ENCODE measurements at regions not wholly inside any gene's neighbourhood (a gene's known extent, or its start where the extent isn't known, plus 50 kb on each side); places are given as distances from the start of the nearest gene placed in this dataset.

GRCh38 chr11:133733631-133734030 is 111.7 kb downstream of the SPATA19 start:
- no peaks in the 10 kb centered on the region for H3K4me1 Mint-ChIP-seq (ENCODE audit: unreplicated experiment)
- peaks cover 3% of the 10 kb centered on the region for H3K27me3 Mint-ChIP-seq
- H3K36me3 Mint-ChIP-seq, result no peaks in the 10 kb centered on the region
- TF ChIP-seq CTCF (conservative IDR thresholded peaks at IDR 0.05), result no peak
- H3K27ac Mint-ChIP-seq, result no peak overlapping the region
- no peak for DNase-seq (ENCODE audit: extremely low spot score, unreplicated experiment)
- peaks cover 7% of the 10 kb centered on the region for H3K9me3 Mint-ChIP-seq
- H3K4me3 Mint-ChIP-seq, result no peak overlapping the region

- H3K9me3 Mint-ChIP-seq, result peaks cover 7% of the 10 kb centered on the region
- no peak for TF ChIP-seq CTCF (conservative IDR thresholded peaks at IDR 0.05)
- H3K36me3 Mint-ChIP-seq, result no peaks in the 10 kb centered on the region
- no peak for DNase-seq (ENCODE audit: extremely low spot score, unreplicated experiment)
- H3K27ac Mint-ChIP-seq, result no peak overlapping the region
- H3K27me3 Mint-ChIP-seq, result peaks cover 3% of the 10 kb centered on the region
- H3K4me1 Mint-ChIP-seq (ENCODE audit: unreplicated experiment), result no peaks in the 10 kb centered on the region
- H3K4me3 Mint-ChIP-seq, result no peak overlapping the region
Measured at GRCh38 chr11:133732109-133732674, 113.1 kb downstream of the SPATA19 start.

- H3K4me3 Mint-ChIP-seq, result no peak overlapping the region
- H3K27ac Mint-ChIP-seq, result no peak overlapping the region
- no peak for TF ChIP-seq CTCF (conservative IDR thresholded peaks at IDR 0.05)
- no peak for DNase-seq (ENCODE audit: extremely low spot score, unreplicated experiment)
- no peaks in the 10 kb centered on the region for H3K4me1 Mint-ChIP-seq (ENCODE audit: unreplicated experiment)
- H3K9me3 Mint-ChIP-seq, result no peaks in the 10 kb centered on the region
- peaks cover 8% of the 10 kb centered on the region for H3K27me3 Mint-ChIP-seq
- no peaks in the 10 kb centered on the region for H3K36me3 Mint-ChIP-seq
Measured at GRCh38 chr11:133727774-133728173, 117.5 kb downstream of the SPATA19 start.

- H3K27me3 Mint-ChIP-seq, result peaks cover 6% of the 10 kb centered on the region
- TF ChIP-seq CTCF (conservative IDR thresholded peaks at IDR 0.05), result no peak
- H3K9me3 Mint-ChIP-seq, result no peaks in the 10 kb centered on the region
- H3K36me3 Mint-ChIP-seq, result no peaks in the 10 kb centered on the region
- no peak for DNase-seq (ENCODE audit: extremely low spot score, unreplicated experiment)
- no peak overlapping the region for H3K27ac Mint-ChIP-seq
- H3K4me3 Mint-ChIP-seq, result no peak overlapping the region
- H3K4me1 Mint-ChIP-seq (ENCODE audit: unreplicated experiment), result no peaks in the 10 kb centered on the region
Measured at GRCh38 chr11:133726542-133726941, 118.8 kb downstream of the SPATA19 start.

GRCh38 chr11:133724116-133724515 is 121.2 kb downstream of the SPATA19 start:
- Mint-ChIP-seq H3K9me3 (no peaks in the 10 kb centered on the region), H3K4me3 (no peak overlapping the region), H3K27ac (no peak overlapping the region), H3K36me3 (no peaks in the 10 kb centered on the region), H3K27me3 (peaks cover 11% of the 10 kb centered on the region), H3K4me1 (ENCODE audit: unreplicated experiment) (no peaks in the 10 kb centered on the region)
- DNase-seq (ENCODE audit: extremely low spot score, unreplicated experiment), result no peak
- no peak for TF ChIP-seq CTCF (conservative IDR thresholded peaks at IDR 0.05)

- no peak overlapping the region for H3K4me3 Mint-ChIP-seq
- H3K36me3 Mint-ChIP-seq, result no peaks in the 10 kb centered on the region
- no peaks in the 10 kb centered on the region for H3K9me3 Mint-ChIP-seq
- no peak for DNase-seq (ENCODE audit: extremely low spot score, unreplicated experiment)
- no peak for TF ChIP-seq CTCF (conservative IDR thresholded peaks at IDR 0.05)
- peaks cover 11% of the 10 kb centered on the region for H3K27me3 Mint-ChIP-seq
- no peaks in the 10 kb centered on the region for H3K4me1 Mint-ChIP-seq (ENCODE audit: unreplicated experiment)
- no peak overlapping the region for H3K27ac Mint-ChIP-seq
Measured at GRCh38 chr11:133723056-133723455, 122.3 kb downstream of the SPATA19 start.
